ENCODE measurements at regions not wholly inside any gene's neighbourhood (a gene's known extent, or its start where the extent isn't known, plus 50 kb on each side); places are given as distances from the start of the nearest gene placed in this dataset.
"Not testable (repeated sequence)": the region's sequence is repeated elsewhere in the genome, so short reads cannot be mapped to it uniquely, and the experiment has no call there.

- in situ Hi-C loops (cut with HindIII; ENCODE audit: low pct_unique_long_range_greater_than_20kb, low sequenced_read_pairs): no loop called here
Observed at GRCh38 chr1:234768171-234768568, 158.2 kb upstream of the IRF2BP2 start.

GRCh38 chr1:234765672-234766071 lies 155.7 kb upstream of the IRF2BP2 start:
- in situ Hi-C loops (cut with HindIII; ENCODE audit: low pct_unique_long_range_greater_than_20kb, low sequenced_read_pairs): no loop called here
- no peak for DNase-seq (ENCODE audit: low read depth)

More at GRCh38 chr1:234768171-234768568, 158.2 kb upstream of the IRF2BP2 start:
- DNase-seq (ENCODE audit: low read depth): peak; percentile 34

GRCh38 chr1:234765181-234765580 lies 155.2 kb upstream of the IRF2BP2 start:
- in situ Hi-C loops (cut with HindIII; ENCODE audit: low pct_unique_long_range_greater_than_20kb, low sequenced_read_pairs): no loop called here
- no peak for DNase-seq (ENCODE audit: low read depth)

- in situ Hi-C loops (cut with HindIII; ENCODE audit: low pct_unique_long_range_greater_than_20kb, low sequenced_read_pairs): no loop called here
- DNase-seq (ENCODE audit: low read depth): no peak
Observed at GRCh38 chr1:234763910-234764309, 153.9 kb upstream of the IRF2BP2 start.

- no peak for DNase-seq (ENCODE audit: low read depth)
- in situ Hi-C loops (cut with HindIII; ENCODE audit: low pct_unique_long_range_greater_than_20kb, low sequenced_read_pairs): no loop called here
Observed at GRCh38 chr1:234763367-234763766, 153.4 kb upstream of the IRF2BP2 start.

GRCh38 chr1:234762127-234762526 lies 152.1 kb upstream of the IRF2BP2 start:
- in situ Hi-C loops (cut with HindIII; ENCODE audit: low pct_unique_long_range_greater_than_20kb, low sequenced_read_pairs); DNase-seq (ENCODE audit: low read depth): not testable (repeated sequence)

GRCh38 chr1:234760303-234760723 lies 150.3 kb upstream of the IRF2BP2 start:
- in situ Hi-C loops (cut with HindIII; ENCODE audit: low pct_unique_long_range_greater_than_20kb, low sequenced_read_pairs): no loop called here
- DNase-seq (ENCODE audit: low read depth): no peak

GRCh38 chr1:234759888-234760287 lies 149.9 kb upstream of the IRF2BP2 start:
- no peak for DNase-seq (ENCODE audit: low read depth)
- in situ Hi-C loops (cut with HindIII; ENCODE audit: low pct_unique_long_range_greater_than_20kb, low sequenced_read_pairs): no loop called here

- in situ Hi-C loops (cut with HindIII; ENCODE audit: low pct_unique_long_range_greater_than_20kb, low sequenced_read_pairs): no loop called here
Observed at GRCh38 chr1:234758851-234759250, 148.9 kb upstream of the IRF2BP2 start.

GRCh38 chr1:234756857-234757256 lies 146.9 kb upstream of the IRF2BP2 start:
- in situ Hi-C loops (cut with HindIII; ENCODE audit: low pct_unique_long_range_greater_than_20kb, low sequenced_read_pairs): no loop called here
- no peak for DNase-seq (ENCODE audit: low read depth)

More at GRCh38 chr1:234758851-234759250, 148.9 kb upstream of the IRF2BP2 start:
- DNase-seq (ENCODE audit: low read depth): no peak

GRCh38 chr1:234756066-234756774 lies 146.2 kb upstream of the IRF2BP2 start:
- in situ Hi-C loops (cut with HindIII; ENCODE audit: low pct_unique_long_range_greater_than_20kb, low sequenced_read_pairs): no loop called here
- DNase-seq (ENCODE audit: low read depth): no peak

GRCh38 chr1:234755449-234755863 lies 145.5 kb upstream of the IRF2BP2 start:
- DNase-seq (ENCODE audit: low read depth): no peak
- in situ Hi-C loops (cut with HindIII; ENCODE audit: low pct_unique_long_range_greater_than_20kb, low sequenced_read_pairs): no loop called here

GRCh38 chr1:234753979-234754378 lies 144.0 kb upstream of the IRF2BP2 start:
- in situ Hi-C loops (cut with HindIII; ENCODE audit: low pct_unique_long_range_greater_than_20kb, low sequenced_read_pairs): no loop called here
- no peak for DNase-seq (ENCODE audit: low read depth)

GRCh38 chr1:234752927-234753326 lies 142.9 kb upstream of the IRF2BP2 start:
- in situ Hi-C loops (cut with HindIII; ENCODE audit: low pct_unique_long_range_greater_than_20kb, low sequenced_read_pairs): no loop called here
- DNase-seq (ENCODE audit: low read depth): no peak

GRCh38 chr1:234751678-234752077 lies 141.7 kb upstream of the IRF2BP2 start:
- in situ Hi-C loops (cut with HindIII; ENCODE audit: low pct_unique_long_range_greater_than_20kb, low sequenced_read_pairs): no loop called here
- DNase-seq (ENCODE audit: low read depth): no peak

- DNase-seq (ENCODE audit: low read depth): no peak
- in situ Hi-C loops (cut with HindIII; ENCODE audit: low pct_unique_long_range_greater_than_20kb, low sequenced_read_pairs): no loop called here
Observed at GRCh38 chr1:234750922-234751627, 141.1 kb upstream of the IRF2BP2 start.

GRCh38 chr1:234748713-234749112 lies 138.7 kb upstream of the IRF2BP2 start:
- in situ Hi-C loops (cut with HindIII; ENCODE audit: low pct_unique_long_range_greater_than_20kb, low sequenced_read_pairs): no loop called here

GRCh38 chr1:234748066-234748465 lies 138.1 kb upstream of the IRF2BP2 start:
- no peak for DNase-seq (ENCODE audit: low read depth)
- in situ Hi-C loops (cut with HindIII; ENCODE audit: low pct_unique_long_range_greater_than_20kb, low sequenced_read_pairs): no loop called here

More at GRCh38 chr1:234748713-234749112, 138.7 kb upstream of the IRF2BP2 start:
- no peak for DNase-seq (ENCODE audit: low read depth)

- in situ Hi-C loops (cut with HindIII; ENCODE audit: low pct_unique_long_range_greater_than_20kb, low sequenced_read_pairs): no loop called here
Observed at GRCh38 chr1:234746798-234747196, 136.8 kb upstream of the IRF2BP2 start.

More at GRCh38 chr1:234746798-234747196, 136.8 kb upstream of the IRF2BP2 start:
- no peak for DNase-seq (ENCODE audit: low read depth)

Measured in Caki2 (cell line).